ENCODE measurements at regions not wholly inside any gene's neighbourhood (a gene's known extent, or its start where the extent isn't known, plus 50 kb on each side); places are given as distances from the start of the nearest gene placed in this dataset.

- no peak for TF ChIP-seq CTCF (IDR thresholded peaks at IDR 0.05; ENCODE audit: insufficient read depth, low read length, poor library complexity, severe bottlenecking)
- no peak for TF ChIP-seq EZH2phosphoT487 (conservative IDR thresholded peaks at IDR 0.05; ENCODE audit: low read length)
Measured at GRCh38 chr2:57453945-57454344, 592.7 kb upstream of the VRK2 start.

All from SU-DHL-6 (cell line).